ENCODE measurements at regions not wholly inside any gene's neighbourhood (a gene's known extent, or its start where the extent isn't known, plus 50 kb on each side); places are given as distances from the start of the nearest gene placed in this dataset.

GRCh38 chr13:50574731-50575130, 268.8 kb downstream of the DLEU7 start:
- H3K9me1 ChIP-seq (ENCODE audit: insufficient read depth, low read length) = peaks cover 3% of the 10 kb centered on the region; the same call in 1 of the 2 replicates
- H2AK9ac ChIP-seq (replicated peaks; ENCODE audit: low read depth, low read length, poor library complexity) = no peak overlapping the region
- dilution Hi-C loops (cut with HindIII; ENCODE audit: low sequenced_read_pairs, unreplicated experiment) (no loop called here), in situ Hi-C loops (cut with MboI; ENCODE audit: low sequenced_read_pairs) (no loop called here), intact Hi-C loops (cut with micrococcal nuclease) (no loop called here)
- H3K18ac ChIP-seq (ENCODE audit: low read depth, low read length) = no peak overlapping the region
- no peaks in the 10 kb centered on the region for H3K4me1 ChIP-seq (ENCODE audit: control insufficient read depth, insufficient read depth, low read length)
- H3K27ac ChIP-seq (ENCODE audit: insufficient read depth, low read length) = no peak overlapping the region
- BruUV-seq (replicated peaks) = no TSS peak
- H2AK5ac ChIP-seq (ENCODE audit: low read depth, low read length) = no peak overlapping the region
- H4K20me1 ChIP-seq (ENCODE audit: insufficient read depth, low read length) = no peaks in the 10 kb centered on the region
- H3K9ac ChIP-seq (ENCODE audit: low read depth, low read length) = no peak overlapping the region
- H3K79me1 ChIP-seq (ENCODE audit: low read depth in 1 of 2, low read length in 2 of 2) = no peaks in the 10 kb centered on the region
- CTCF ChIA-PET = no interaction called here
- H2BK15ac ChIP-seq (ENCODE audit: low read depth, low read length) = no peak overlapping the region
- H4K8ac ChIP-seq (ENCODE audit: low read depth in 2 of 2, low read length in 2 of 2) = no peak overlapping the region
- TF ChIP-seq MAZ (IDR thresholded peaks at IDR 0.05; ENCODE audit: borderline replicate concordance, low read depth, low read length) (no peak), USF2 (IDR thresholded peaks at IDR 0.05; ENCODE audit: low read depth, low read length) (no peak)
- no peak overlapping the region for H4K5ac ChIP-seq (ENCODE audit: low read depth, low read length)
- POLR2A ChIA-PET (ENCODE audit: unreplicated experiment) = no interaction called here
- DNase-seq (no peak), ATAC-seq (ENCODE audit: low read depth) (no peak)
- no peak overlapping the region for H4K91ac ChIP-seq (ENCODE audit: insufficient read depth, low read depth, low read length)
- H3K27me3 ChIP-seq (ENCODE audit: control insufficient read depth, insufficient read depth, low read length) = peaks cover 17% of the 10 kb centered on the region
- no peak overlapping the region for H2BK120ac ChIP-seq (ENCODE audit: low read depth, low read length)
- H2BK20ac ChIP-seq (ENCODE audit: low read depth, low read length) = no peak overlapping the region
- no peak overlapping the region for H3K56ac ChIP-seq (ENCODE audit: extremely low read depth, insufficient read depth, low read length)
- H3K4me2 ChIP-seq (ENCODE audit: low read depth, low read length) = no peak overlapping the region
- H2AFZ ChIP-seq (replicated peaks; ENCODE audit: low read length, poor library complexity) = no peak overlapping the region
- no peak overlapping the region for H3K4me3 ChIP-seq (ENCODE audit: insufficient read depth, low read depth, low read length)
- no peaks in the 10 kb centered on the region for H3K36me3 ChIP-seq (ENCODE audit: control insufficient read depth, insufficient read depth, low read length)
- H2BK5ac ChIP-seq (ENCODE audit: low read depth, low read length, poor library complexity, severe bottlenecking) = no peak overlapping the region
- no peak overlapping the region for H3K4ac ChIP-seq (ENCODE audit: low read depth, low read length)
- H3K9me3 ChIP-seq (ENCODE audit: control insufficient read depth, insufficient read depth, low read length) = peaks cover 1% of the 10 kb centered on the region; the same call in 1 of the 2 replicates
- no peak overlapping the region for H3K14ac ChIP-seq (replicated peaks; ENCODE audit: low read depth, low read length)
- H3K23ac ChIP-seq (ENCODE audit: low read depth, low read length) = no peak overlapping the region
- 50% methylated on average over 1 of the region's 3 CpGs; no CpG with 5 or more reads in 1 of the 2 experiments for WGBS, 2 experiments (ENCODE audit: extremely low coverage in 2 of 2, insufficient read length in 1 of 2)
